Activated CD8-positive, alpha-beta memory T cell treated with anti-CD3 and anti-CD28 coated beads, Interleukin-2, amount 10 ng/mL, durations not matched to agents 7 days and 5 days (primary cell): ENCODE measurements at regions not wholly inside any gene's neighbourhood (a gene's known extent, or its start where the extent isn't known, plus 50 kb on each side); places are given as distances from the start of the nearest gene placed in this dataset.

Experiments used
- ATAC-seq: fragments of 150-1000 bp; cut with Tn5 transposase; one replicate; pipeline ENCODE4 v1.10.0; 2021; ENCODE audit warnings: moderate library complexity
- CTCF ChIA-PET: fragments of 350-600 bp; sonication (Branson Sonifier 250); formaldehyde crosslinking; loops from one replicate; lab custom pipeline; 2021; ENCODE audit warnings: antibody characterized with exemption; lab: Charles Lee
- DNase-seq: peaks from one replicate; pipeline ENCODE4 v3.0.0-alpha.2; 2020
- H3K27ac Mint-ChIP-seq: one replicate; pipeline ENCODE4 v1.8.0; 2021; ENCODE audit warnings: mild to moderate bottlenecking, mixed read lengths
- H3K27me3 Mint-ChIP-seq: one replicate; pipeline ENCODE4 v1.8.0; 2021; ENCODE audit warnings: mixed read lengths
- H3K36me3 Mint-ChIP-seq: one replicate; pipeline ENCODE4 v1.8.0; 2021; ENCODE audit warnings: mild to moderate bottlenecking, mixed read lengths
- H3K4me1 Mint-ChIP-seq: one replicate; pipeline ENCODE4 v1.8.0; 2021; ENCODE audit warnings: mixed read lengths
- H3K4me3 Mint-ChIP-seq: one replicate; pipeline ENCODE4 v1.8.0; 2021; ENCODE audit warnings: mild to moderate bottlenecking, moderate library complexity, mixed read lengths
- H3K9me3 Mint-ChIP-seq: one replicate; pipeline ENCODE4 v1.8.0; 2022; ENCODE audit warnings: low read depth, mixed read lengths

GRCh38 chr5:68720884-68721610 lies 372.8 kb upstream of the SLC30A5 start:
- CTCF ChIA-PET: interaction anchor here (0.9 kb wide), 1 partner anchor 274 kb away, joined by 3 read pairs; no protein-coding TSS in a partner anchor

GRCh38 chr5:68722357-68722756 lies 371.5 kb upstream of the SLC30A5 start:
- Mint-ChIP-seq H3K36me3 (no peaks in the 10 kb centered on the region), H3K27me3 (peaks cover 2% of the 10 kb centered on the region), H3K4me3 (no peak overlapping the region), H3K27ac (no peak overlapping the region), H3K4me1 (no peaks in the 10 kb centered on the region), H3K9me3 (peaks cover 5% of the 10 kb centered on the region)
- CTCF ChIA-PET: no interaction called here
- ATAC-seq: no peak
- no peak for DNase-seq

More at GRCh38 chr5:68720884-68721610, 372.8 kb upstream of the SLC30A5 start:
- H3K4me1 Mint-ChIP-seq: no peaks in the 10 kb centered on the region
- no peak for DNase-seq
- H3K27me3 Mint-ChIP-seq: peaks cover 2% of the 10 kb centered on the region
- ATAC-seq: no peak
- no peaks in the 10 kb centered on the region for H3K36me3 Mint-ChIP-seq
- H3K9me3 Mint-ChIP-seq: peaks cover 5% of the 10 kb centered on the region
- no peak overlapping the region for H3K4me3 Mint-ChIP-seq
- no peak overlapping the region for H3K27ac Mint-ChIP-seq

DNA sequence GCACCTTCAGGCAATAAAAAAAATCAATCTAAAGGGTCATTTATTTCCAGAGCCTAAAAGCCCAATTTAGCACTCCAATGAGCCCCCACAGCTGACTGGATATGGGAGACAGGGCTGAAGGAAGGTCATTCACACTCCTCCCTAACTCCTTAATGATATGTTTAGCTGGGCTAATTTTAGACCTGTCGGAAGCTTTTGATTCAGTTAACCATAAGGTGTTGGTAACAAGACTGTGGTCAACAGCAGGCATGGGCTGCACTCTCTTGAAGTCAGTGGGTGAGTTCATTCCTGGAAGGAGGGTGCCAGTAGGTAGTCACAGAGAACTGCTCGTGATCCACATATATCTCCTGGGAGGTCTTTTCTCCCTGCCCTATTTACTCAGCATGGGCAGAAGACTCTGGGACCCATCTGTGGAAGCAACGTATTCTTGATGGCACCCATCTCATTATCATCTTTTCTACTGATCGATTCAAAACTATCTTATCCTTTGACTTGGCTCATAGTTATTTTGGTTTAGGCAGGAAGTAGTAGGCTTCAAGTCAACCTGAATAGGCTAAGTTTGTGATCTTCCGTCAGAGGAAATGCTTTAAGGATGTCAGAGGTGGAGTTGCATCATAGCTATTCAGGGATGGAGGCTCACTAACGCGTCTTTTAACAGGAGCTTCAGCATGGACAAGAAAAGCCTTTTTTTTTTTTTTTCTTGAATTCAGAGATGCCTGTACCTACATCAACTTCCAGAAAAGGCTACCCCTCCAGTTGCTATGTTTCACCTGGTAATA lies 367.7 kb upstream of the SLC30A5 start:
- CTCF ChIA-PET: no interaction called here
- no peaks in the 10 kb centered on the region for H3K36me3 Mint-ChIP-seq
- no peaks in the 10 kb centered on the region for H3K27me3 Mint-ChIP-seq
- H3K4me1 Mint-ChIP-seq: no peaks in the 10 kb centered on the region
- no peak overlapping the region for H3K4me3 Mint-ChIP-seq
- H3K27ac Mint-ChIP-seq: no peak overlapping the region
- ATAC-seq (no peak), DNase-seq (no peak)
- peaks cover 2% of the 10 kb centered on the region for H3K9me3 Mint-ChIP-seq

GRCh38 chr5:68727931-68728330 lies 365.9 kb upstream of the SLC30A5 start:
- Mint-ChIP-seq H3K36me3 (no peaks in the 10 kb centered on the region), H3K27me3 (no peaks in the 10 kb centered on the region), H3K4me3 (no peak overlapping the region), H3K27ac (no peak overlapping the region), H3K4me1 (peaks cover 2% of the 10 kb centered on the region), H3K9me3 (peaks cover 2% of the 10 kb centered on the region)
- ATAC-seq: no peak
- CTCF ChIA-PET: no interaction called here
- DNase-seq: no peak

DNA sequence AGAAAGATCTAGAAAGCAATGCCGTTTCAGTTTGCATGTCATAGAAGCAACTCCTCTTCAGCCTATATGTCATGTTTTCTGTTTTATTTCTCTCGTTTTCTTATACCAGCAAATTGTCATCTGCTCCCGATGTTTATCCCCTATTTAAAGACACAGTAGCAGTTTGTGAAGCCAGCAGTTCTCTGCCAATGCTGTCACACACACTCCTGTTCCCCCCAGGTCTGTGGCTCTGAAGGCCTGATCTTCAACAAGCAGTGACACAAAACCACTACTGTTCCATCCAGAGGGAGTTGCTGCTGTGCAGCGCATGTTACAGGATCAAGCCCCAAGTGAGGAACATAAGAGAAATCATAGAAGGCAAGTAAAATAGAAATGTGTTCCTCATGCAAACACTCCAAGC lies 364.1 kb upstream of the SLC30A5 start:
- ATAC-seq (no peak), DNase-seq (no peak)
- no peak overlapping the region for H3K27ac Mint-ChIP-seq
- H3K4me1 Mint-ChIP-seq: peaks cover 2% of the 10 kb centered on the region
- H3K9me3 Mint-ChIP-seq: no peaks in the 10 kb centered on the region
- H3K36me3 Mint-ChIP-seq: no peaks in the 10 kb centered on the region
- no peak overlapping the region for H3K4me3 Mint-ChIP-seq
- CTCF ChIA-PET: no interaction called here
- H3K27me3 Mint-ChIP-seq: no peaks in the 10 kb centered on the region

DNA sequence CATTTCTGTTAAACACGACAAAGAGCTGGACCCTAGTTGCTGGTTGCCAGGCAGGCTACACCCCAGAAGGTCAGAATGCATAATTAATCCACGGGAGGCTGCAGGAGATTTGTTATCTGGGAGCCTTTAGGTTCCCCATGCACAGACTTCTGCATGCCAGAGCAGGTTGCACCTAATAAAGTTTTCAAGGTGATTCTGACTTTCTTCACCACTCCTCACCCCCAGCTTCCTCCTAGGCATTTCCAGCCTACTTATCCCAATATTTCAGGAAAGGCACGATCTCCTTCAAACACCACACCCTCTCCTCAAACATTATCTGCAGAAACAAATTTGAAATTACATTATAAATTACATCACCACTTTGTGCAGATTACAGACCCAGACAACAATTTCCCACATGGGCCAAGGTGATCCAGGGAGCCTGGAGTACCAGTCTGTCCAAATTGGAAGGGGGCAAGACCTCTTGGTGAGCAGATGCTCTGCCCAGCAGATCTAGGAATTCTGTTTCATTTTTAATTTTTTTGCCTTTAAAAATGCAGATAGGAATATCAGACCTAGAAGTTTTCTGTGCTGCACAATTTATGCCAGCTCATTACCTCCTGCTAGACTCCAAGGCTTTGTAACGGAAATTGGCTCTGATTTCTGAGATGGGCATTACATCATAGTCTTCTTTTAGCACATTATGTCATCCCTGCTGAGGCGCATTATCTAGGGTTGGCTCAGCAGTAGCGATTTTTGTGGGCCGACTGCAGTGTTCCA lies 363.4 kb upstream of the SLC30A5 start:
- DNase-seq (no peak), ATAC-seq (no peak)
- Mint-ChIP-seq H3K27me3 (no peaks in the 10 kb centered on the region), H3K36me3 (no peaks in the 10 kb centered on the region), H3K27ac (no peak overlapping the region), H3K9me3 (no peaks in the 10 kb centered on the region), H3K4me1 (peaks cover 2% of the 10 kb centered on the region), H3K4me3 (no peak overlapping the region)
- CTCF ChIA-PET: no interaction called here

DNA sequence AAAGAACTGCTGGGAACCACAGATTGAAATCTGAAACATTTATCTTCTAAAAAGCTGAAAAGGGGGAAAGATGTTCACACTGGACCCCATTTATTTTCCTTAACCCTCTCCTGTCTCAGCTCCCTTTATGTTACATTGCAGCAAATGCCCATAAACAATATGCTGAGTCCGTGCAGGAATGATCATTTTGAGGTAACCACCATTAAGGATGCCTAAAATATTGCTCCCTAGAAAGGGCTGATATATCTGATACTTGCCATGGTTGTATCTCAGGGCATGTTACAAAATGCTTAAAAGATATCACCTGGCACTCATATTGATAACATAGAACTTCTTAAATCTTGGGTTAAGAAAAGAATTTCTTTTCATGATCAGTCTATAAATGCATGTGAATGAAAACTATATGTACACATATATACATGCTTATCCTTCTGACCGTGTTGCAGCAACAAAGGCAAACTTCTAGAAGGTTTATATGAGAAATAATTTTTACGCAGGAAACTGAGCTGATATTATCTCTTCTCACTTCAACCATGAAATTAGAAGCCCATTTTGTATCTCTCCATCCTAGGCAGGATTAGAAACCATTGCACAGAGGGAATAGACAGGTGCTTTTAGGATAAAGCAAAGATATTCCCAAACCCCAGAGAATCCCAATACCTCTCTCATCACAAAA lies 362.7 kb upstream of the SLC30A5 start:
- CTCF ChIA-PET: no interaction called here
- H3K9me3 Mint-ChIP-seq: no peaks in the 10 kb centered on the region
- H3K4me3 Mint-ChIP-seq: no peak overlapping the region
- no peaks in the 10 kb centered on the region for H3K36me3 Mint-ChIP-seq
- ATAC-seq (no peak), DNase-seq (no peak)
- H3K4me1 Mint-ChIP-seq: peaks cover 2% of the 10 kb centered on the region
- H3K27ac Mint-ChIP-seq: no peak overlapping the region
- H3K27me3 Mint-ChIP-seq: peaks cover 2% of the 10 kb centered on the region

DNA sequence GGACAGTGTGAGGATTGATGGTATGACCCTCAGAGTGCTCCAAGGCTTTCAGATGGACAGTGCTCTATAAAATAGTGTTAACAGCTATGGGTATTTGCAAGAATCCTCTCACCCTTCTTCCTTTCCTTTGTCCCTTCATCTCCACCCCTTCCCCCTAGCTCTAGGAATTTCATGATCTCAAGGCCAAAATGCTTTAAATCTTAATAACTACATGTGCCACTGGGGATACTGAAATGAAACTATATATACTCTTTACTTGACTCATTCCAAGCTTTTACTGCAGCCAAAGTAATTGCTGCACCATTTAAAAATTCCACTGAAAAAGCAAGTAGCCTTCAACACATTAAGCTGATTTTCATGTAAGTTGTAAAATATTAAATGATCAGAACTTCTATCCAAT lies 361.6 kb upstream of the SLC30A5 start:
- peaks cover 2% of the 10 kb centered on the region for H3K4me1 Mint-ChIP-seq
- CTCF ChIA-PET: no interaction called here
- H3K9me3 Mint-ChIP-seq: no peaks in the 10 kb centered on the region
- no peak for ATAC-seq
- H3K36me3 Mint-ChIP-seq: no peaks in the 10 kb centered on the region
- H3K27me3 Mint-ChIP-seq: peaks cover 5% of the 10 kb centered on the region
- no peak overlapping the region for H3K27ac Mint-ChIP-seq
- DNase-seq: no peak
- H3K4me3 Mint-ChIP-seq: no peak overlapping the region

DNA sequence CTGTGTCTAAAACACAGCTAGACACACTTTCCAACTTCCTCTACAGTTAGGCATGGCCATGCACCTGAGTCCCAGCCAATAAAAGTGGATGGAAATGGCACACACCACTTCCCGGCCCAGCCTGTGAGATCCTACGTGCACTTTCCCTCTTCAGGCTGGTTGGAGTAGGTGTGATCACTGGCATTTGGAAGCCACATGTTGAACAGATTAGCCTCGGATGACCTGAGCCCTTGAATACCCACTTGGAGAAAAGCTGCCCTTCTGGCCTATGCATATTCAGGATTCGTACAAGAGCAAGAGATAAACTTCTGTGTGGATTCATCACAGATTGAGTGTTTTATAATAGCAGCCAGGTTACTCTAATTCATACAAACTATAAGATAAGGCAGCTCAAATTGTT lies 359.0 kb upstream of the SLC30A5 start:
- Mint-ChIP-seq H3K4me1 (peaks cover 9% of the 10 kb centered on the region), H3K9me3 (no peaks in the 10 kb centered on the region), H3K27ac (no peak overlapping the region), H3K27me3 (peaks cover 7% of the 10 kb centered on the region), H3K4me3 (no peak overlapping the region), H3K36me3 (no peaks in the 10 kb centered on the region)
- DNase-seq: no peak
- CTCF ChIA-PET: no interaction called here
- ATAC-seq: no peak

DNA sequence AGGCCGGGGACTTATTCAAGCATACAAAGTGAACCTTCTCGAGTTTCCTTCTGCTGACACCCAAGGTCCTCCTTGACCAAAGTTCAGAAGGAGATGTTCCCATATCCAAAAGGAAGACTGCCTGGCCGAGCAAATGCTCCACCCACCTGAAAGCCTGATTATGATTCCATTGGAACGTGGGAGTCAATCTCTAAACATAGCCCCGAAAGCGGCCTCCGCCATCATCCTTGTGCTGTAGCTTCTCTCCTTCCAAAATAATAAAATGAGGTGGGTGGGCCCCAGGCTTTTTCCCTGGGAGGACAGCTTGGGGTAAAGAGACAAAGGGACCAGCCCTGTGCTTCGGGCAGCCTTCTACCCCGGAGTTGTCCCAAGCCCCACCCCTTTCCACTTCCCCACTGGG lies 355.6 kb upstream of the SLC30A5 start:
- Mint-ChIP-seq H3K36me3 (no peaks in the 10 kb centered on the region), H3K4me3 (no peak overlapping the region), H3K27ac (no peak overlapping the region), H3K27me3 (peaks cover 7% of the 10 kb centered on the region), H3K9me3 (no peaks in the 10 kb centered on the region), H3K4me1 (peaks cover 13% of the 10 kb centered on the region)
- CTCF ChIA-PET: no interaction called here
- DNase-seq: no peak
- no peak for ATAC-seq

GRCh38 chr5:68738841-68739240 lies 355.0 kb upstream of the SLC30A5 start:
- CTCF ChIA-PET: interaction anchor here (1.4 kb wide), 1 partner anchor 27 kb away, joined by 3 read pairs; no protein-coding TSS in a partner anchor

DNA sequence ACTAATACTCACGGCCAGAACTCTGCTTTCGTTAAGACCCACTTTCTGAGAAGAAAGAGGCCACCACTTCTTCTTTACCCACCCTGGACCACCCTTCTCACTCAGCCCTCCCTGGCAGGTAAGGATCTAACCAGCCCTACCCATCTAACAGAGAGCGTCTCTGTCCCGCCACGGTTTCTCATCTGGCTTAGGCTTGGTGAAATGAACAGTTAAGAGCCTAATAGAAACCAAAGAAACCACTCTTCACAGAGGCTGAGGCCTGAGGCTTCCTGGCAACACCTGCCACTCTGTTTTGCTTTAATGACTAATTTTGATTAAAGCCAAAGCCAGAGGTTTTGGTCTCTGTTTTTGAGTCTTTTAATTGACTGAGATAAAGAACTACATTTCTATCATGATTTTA lies 354.1 kb upstream of the SLC30A5 start:
- Mint-ChIP-seq H3K9me3 (no peaks in the 10 kb centered on the region), H3K4me1 (peaks cover 13% of the 10 kb centered on the region), H3K36me3 (no peaks in the 10 kb centered on the region), H3K27ac (no peak overlapping the region), H3K4me3 (no peak overlapping the region), H3K27me3 (peaks cover 7% of the 10 kb centered on the region)
- ATAC-seq (peak; percentile 67), DNase-seq (peak; percentile 64)
- CTCF ChIA-PET: interaction anchor here (1.4 kb wide), 1 partner anchor 28 kb away, joined by 3 read pairs; no protein-coding TSS in a partner anchor

More at GRCh38 chr5:68738841-68739240, 355.0 kb upstream of the SLC30A5 start:
- Mint-ChIP-seq H3K27ac (no peak overlapping the region), H3K36me3 (no peaks in the 10 kb centered on the region), H3K9me3 (no peaks in the 10 kb centered on the region), H3K27me3 (peaks cover 7% of the 10 kb centered on the region), H3K4me3 (no peak overlapping the region), H3K4me1 (peaks cover 13% of the 10 kb centered on the region)
- no peak for ATAC-seq
- no peak for DNase-seq
